GM19468 (cell line): ENCODE measurements at regions not wholly inside any gene's neighbourhood (a gene's known extent, or its start where the extent isn't known, plus 50 kb on each side); places are given as distances from the start of the nearest gene placed in this dataset.

ENCODE experiments used
- ATAC-seq: cut with Tn5 transposase; IDR thresholded peaks from one replicate; pipeline ENCODE4 v1.9.1; 2021; ENCODE audit warnings: mild to moderate bottlenecking, moderate library complexity, moderate number of reproducible peaks; ENCODE audit not compliant: unreplicated experiment; ENCODE audit errors: extremely low read depth

DNA sequence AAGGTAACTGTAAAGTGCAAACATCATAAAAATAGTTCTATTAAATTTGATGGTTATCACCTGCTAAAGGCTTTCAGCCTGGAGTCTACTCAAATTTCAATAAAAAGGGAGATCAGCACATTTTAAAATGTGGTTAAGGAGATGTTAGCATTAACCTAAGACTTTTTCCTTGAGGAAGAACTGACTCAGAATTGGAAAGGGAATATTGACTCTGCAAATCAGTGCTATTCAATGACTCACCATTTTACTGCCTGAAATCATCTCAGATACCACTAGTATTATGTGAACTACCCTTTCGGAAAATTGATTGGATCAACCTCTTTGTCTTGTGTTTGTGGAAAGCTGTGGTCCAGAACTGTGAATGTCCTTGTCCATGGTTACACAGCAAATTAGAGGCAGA, 113.3 kb downstream of the ADRB2 start:
- ATAC-seq: no peak

DNA sequence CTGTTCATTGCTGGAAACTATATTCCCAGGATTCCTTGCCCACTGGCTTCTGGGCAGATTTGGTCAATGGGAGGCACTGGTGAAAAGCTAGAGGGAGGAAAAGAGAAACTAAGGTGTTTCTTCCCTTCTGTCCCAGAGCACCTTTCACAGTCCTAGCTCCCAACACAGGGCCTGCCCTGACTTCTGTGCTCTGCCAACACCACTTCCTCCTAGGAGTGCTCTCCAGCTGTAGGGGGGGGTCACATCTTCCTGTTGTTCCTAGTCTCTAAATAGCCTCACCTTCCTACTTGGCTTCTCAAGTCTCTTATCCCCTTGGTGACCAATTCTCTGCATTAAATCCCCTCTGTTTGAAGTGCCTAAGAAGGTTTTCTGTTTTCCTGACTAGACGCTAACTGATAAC, 115.4 kb downstream of the ADRB2 start:
- ATAC-seq: no peak

DNA sequence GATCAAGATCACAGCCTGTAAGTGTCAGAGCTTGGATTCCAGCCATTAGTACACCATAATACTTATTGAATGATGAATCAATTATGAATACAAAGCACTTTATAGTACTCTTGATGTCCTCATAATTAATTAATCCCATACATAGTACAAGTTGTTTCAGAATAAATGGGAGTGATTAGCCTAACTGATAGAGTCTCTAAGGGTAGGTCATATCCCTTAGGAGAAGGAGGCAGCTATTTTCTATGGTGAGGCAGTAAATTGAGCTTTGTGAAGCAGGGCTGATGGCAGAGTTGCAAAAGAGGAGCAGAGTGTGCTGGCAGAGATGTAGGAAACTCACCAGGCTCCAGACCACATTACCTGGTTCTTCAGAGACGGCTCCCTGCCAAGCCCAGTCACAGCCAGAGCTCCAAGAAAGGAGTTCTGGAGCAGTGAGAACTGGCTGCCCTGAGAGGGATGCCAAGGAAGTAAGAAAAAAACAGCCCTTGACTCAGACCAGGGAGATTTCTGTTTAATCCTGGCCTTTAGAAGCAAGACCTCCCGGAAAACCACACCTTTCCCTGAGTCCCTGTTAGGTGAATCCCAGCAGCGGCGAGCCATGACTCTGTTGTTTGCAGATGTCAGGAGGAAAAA, 112.9 kb downstream of the SH3TC2 start:
- no peak for ATAC-seq

DNA sequence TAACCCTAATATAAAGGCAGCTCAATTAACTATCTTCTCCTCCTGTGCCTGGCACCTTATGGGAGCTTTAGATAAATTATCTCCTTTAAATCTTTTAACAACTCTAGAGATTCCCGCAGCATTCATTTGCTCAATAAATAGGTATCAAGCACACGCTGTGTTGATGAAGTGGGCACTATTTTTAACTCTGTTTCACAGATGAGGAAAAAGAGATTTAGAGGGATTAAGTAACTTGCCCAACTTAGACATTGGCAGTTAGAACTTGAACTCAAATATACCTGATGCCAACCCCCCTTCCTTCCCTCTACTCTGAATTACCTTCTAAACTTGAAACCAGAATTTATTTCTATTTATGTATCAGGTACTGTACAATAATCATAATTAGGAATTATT, 112.4 kb downstream of the SH3TC2 start:
- no peak for ATAC-seq

DNA sequence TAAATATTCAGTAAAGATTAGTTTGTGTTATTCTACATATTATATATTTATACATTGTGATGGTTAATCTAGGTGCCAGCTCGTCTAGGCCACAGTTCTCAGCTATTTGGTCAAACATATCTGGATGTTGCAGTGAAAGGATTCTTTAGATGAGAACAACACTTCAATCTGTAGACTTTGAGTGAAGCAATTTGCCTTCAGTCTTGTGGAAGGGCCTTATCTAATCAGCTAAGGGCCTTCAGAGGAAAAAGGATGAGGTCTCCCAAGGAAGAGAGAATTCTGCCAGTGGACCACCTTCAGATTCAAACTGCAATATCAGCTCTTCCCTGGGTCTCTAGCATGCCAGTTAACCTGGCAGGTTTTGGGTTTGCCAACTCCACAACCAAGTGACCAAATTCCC, 112.0 kb downstream of the SH3TC2 start:
- ATAC-seq: no peak

DNA sequence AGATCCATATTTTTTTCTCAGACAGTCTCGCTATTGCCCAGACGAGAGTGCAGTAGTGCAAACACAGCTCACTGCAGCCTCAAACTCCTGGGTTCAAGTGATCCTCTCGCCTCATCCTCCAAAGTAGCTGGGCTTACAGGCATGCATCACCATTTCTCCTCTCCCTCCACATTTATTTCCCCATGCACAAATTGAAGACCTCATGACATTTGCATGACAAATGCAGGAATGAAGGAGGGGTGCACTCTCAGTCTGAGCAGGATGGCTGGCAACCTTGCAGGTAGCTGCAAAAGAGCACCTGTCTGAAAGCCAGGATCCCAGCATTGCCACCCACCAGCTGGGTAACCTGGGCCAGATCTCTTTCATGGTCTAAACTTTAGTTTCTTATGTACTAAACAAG, 111.2 kb downstream of the SH3TC2 start:
- ATAC-seq: no peak

DNA sequence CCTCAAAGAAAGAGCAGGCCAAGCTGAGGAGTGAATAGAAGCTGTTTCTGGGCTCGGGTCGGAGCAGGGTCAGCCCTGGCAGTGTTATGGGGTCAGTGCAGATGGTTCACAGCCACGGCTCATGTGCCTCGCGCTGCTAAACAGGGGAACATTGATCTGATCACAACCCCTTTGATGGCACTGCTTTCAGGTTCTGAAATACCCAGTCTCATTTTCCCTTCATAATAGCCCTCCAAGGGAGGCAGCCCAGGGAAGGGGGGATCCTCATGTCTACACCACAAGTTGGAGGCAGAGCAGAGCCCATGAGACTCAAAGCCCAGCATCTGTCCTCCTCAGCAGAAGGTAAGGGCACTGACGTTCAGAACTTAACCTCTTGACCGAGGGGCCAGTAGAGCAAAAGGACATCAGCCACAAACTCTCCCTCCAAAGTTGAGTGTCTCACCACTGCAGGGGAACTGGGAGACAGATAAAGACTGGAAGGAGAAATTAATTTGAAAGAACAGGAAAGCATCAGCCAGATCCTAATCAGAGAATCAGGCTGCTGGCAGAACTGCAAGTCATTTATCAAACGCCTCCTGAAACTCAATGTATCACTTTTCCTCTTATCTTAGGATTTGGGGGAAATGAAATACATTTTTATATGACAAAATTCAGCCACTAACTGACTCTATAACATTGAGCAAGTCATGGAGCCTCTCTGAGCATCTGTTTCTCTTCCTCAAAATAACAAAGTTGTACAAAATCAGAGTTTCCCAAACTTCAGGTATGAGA, 110.6 kb downstream of the SH3TC2 start:
- no peak for ATAC-seq

DNA sequence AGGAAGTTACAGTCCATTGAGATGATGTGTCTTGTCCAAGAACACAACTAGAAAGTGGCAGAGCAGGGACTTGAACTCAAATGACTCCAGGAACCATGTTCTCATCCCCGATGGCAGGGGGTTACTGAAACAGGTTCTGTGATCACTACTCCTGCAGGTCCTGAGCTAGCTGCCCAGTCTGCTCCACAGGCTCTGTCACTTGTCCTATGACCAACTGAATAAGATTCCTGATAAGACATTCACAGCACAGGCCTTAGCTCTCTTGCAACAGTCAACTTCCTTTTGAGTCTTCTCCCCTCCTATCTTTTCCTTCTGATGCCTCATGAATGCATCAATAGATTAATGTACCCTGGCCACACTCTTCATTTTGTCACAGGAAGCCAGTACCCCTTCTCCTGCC, 109.2 kb downstream of the SH3TC2 start:
- ATAC-seq: no peak
